HepG2 (cell line): ENCODE measurements at regions not wholly inside any gene's neighbourhood (a gene's known extent, or its start where the extent isn't known, plus 50 kb on each side); places are given as distances from the start of the nearest gene placed in this dataset.

Source experiments
- ATAC-seq: fragments of 200-7000 bp; cut with Tn5 transposase; 3 replicates; pipeline ENCODE4 v1.9.1; 2020; ENCODE audit warnings: mild to moderate bottlenecking, moderate library complexity
- BruUV-seq: library from RNA; stranded (reverse); fragments of 400-500 nt; replicated peaks from 2 replicates; lab custom pipeline; 2021; lab: Mats Ljungman, UMichigan
- CTCF ChIA-PET: fragments of 300-600 bp; formaldehyde crosslinking; extraction: SDS; loops from one replicate; lab custom pipeline; 2021; ENCODE audit warnings: low total read pairs, inconsistent platforms, low intra/inter-chr PET ratio; lab: Yijun Ruan, JAX
- POLR2A ChIA-PET: fragments of 350-600 bp; sonication (Branson Sonifier 250); formaldehyde crosslinking; loops from one replicate; lab custom pipeline; 2020; ENCODE audit warnings: antibody characterized with exemption, inconsistent platforms; lab: Yijun Ruan, JAX
- DNase-seq: peaks from one replicate; pipeline ENCODE4 v3.0.0-alpha.2; 2015; ENCODE audit warnings: low spot score
- FAIRE-seq: peaks from 3 replicates; lab custom pipeline; 2011; peaks lifted over from hg19 to GRCh38; lab: Jason Lieb, UNC
- H2AFZ ChIP-seq: one replicate; pipeline ENCODE4 v1.6.1; 2011; ENCODE audit warnings: low read length, inconsistent platforms
- H3K27ac ChIP-seq: fragments of 300-600 bp; 3 replicates; pipeline ENCODE4 v1.8.0; 2011; ENCODE audit warnings: mixed run types, mild to moderate bottlenecking, mixed read lengths, low read length, inconsistent platforms; ENCODE audit not compliant: insufficient read depth; ENCODE audit errors: extremely low read length
- H3K27me3 ChIP-seq, 2 experiments: fragments of 200-600 bp in 1 of 2; 2 replicates in 1 of 2; 3 replicates in 1 of 2; pipeline versions ENCODE4 v1.6.0 to v1.8.0; 2011; ENCODE audit warnings: low read length in 2 of 2, mild to moderate bottlenecking in 2 of 2, moderate library complexity in 2 of 2, inconsistent platforms in 1 of 2; ENCODE audit not compliant: insufficient read depth in 2 of 2, control insufficient read depth in 1 of 2
- H3K36me3 ChIP-seq, 2 experiments: fragments of 200-600 bp in 1 of 2; replicated peaks in 1 of 2; 2 replicates in 1 of 2; 3 replicates in 1 of 2; pipeline versions ENCODE4 v1.5.1 to v1.8.0; 2011; ENCODE audit warnings: low read length in 2 of 2, inconsistent platforms in 1 of 2; ENCODE audit not compliant: insufficient read depth in 2 of 2, control insufficient read depth in 1 of 2
- H3K4me1 ChIP-seq: 2 replicates; pipeline ENCODE4 v1.5.1; 2012; ENCODE audit warnings: low read length, inconsistent platforms; ENCODE audit not compliant: insufficient read depth
- H3K4me2 ChIP-seq: 2 replicates; pipeline ENCODE4 v1.6.0; 2011; ENCODE audit warnings: low read depth, low read length, inconsistent platforms
- H3K4me3 ChIP-seq, 3 experiments: fragments of 200-600 bp in 1 of 3; sonication (generic), shearing (Covaris generic) in 1 of 3; replicated peaks in 1 of 3; 2 replicates each; pipeline ENCODE4 v1.5.1; 2011 to 2016; ENCODE audit warnings: low read length in 3 of 3, inconsistent platforms in 2 of 3, low read depth in 2 of 3, mild to moderate bottlenecking in 2 of 3, control low read depth in 1 of 3, mixed read lengths in 1 of 3; ENCODE audit not compliant: insufficient read depth in 1 of 3
- H3K79me2 ChIP-seq: one replicate; pipeline ENCODE4 v1.6.1; 2011; ENCODE audit warnings: low read length, inconsistent platforms; ENCODE audit not compliant: insufficient read depth
- H3K9ac ChIP-seq: 2 replicates; pipeline ENCODE4 v1.6.0; 2011; ENCODE audit warnings: mild to moderate bottlenecking, low read depth, low read length, inconsistent platforms; ENCODE audit not compliant: insufficient read depth
- H3K9me3 ChIP-seq: 2 replicates; pipeline ENCODE4 v1.5.1; 2012; ENCODE audit warnings: mild to moderate bottlenecking, low read length
- H4K20me1 ChIP-seq: 2 replicates; pipeline ENCODE4 v1.6.0; 2011; ENCODE audit warnings: inconsistent platforms, mild to moderate bottlenecking, low read length, moderate library complexity; ENCODE audit not compliant: insufficient read depth
- ATF3 ChIP-seq: sonication (generic); formaldehyde crosslinking; IDR thresholded peaks from 2 replicates; pipeline ENCODE4 v1.4.0; 2020; ENCODE audit warnings: missing genetic modification reagents
- CREB1 ChIP-seq, 2 experiments: fragments of 450-650 bp in 1 of 2; IDR thresholded peaks; 2 replicates each; pipeline ENCODE4 v1.6.1; 2016 to 2017; ENCODE audit warnings: control low read depth in 1 of 2, mild to moderate bottlenecking in 1 of 2, missing compliant biosample characterization in 1 of 2, missing genetic modification characterization in 1 of 2
- HNRNPLL ChIP-seq: fragments of 200-400 bp; formaldehyde crosslinking; IDR thresholded peaks from 2 replicates; pipeline ENCODE4 v1.6.1; 2017; ENCODE audit warnings: mild to moderate bottlenecking, low read depth, low read length; ENCODE audit not compliant: poor library complexity, severe bottlenecking
- MTF2 ChIP-seq: sonication (generic); formaldehyde crosslinking; IDR thresholded peaks from 2 replicates; pipeline ENCODE4 v1.5.0; 2020; ENCODE audit warnings: missing genetic modification reagents, borderline replicate concordance
- ZBTB1 ChIP-seq: sonication (generic); formaldehyde crosslinking; IDR thresholded peaks from 2 replicates; pipeline ENCODE4 v1.4.0; 2020; ENCODE audit warnings: missing genetic modification reagents, borderline replicate concordance
- ZFP36 ChIP-seq: fragments of 150-350 bp; IDR thresholded peaks from 2 replicates; pipeline ENCODE4 v1.6.1; 2018; ENCODE audit warnings: borderline replicate concordance, low read length, low read depth; ENCODE audit not compliant: partially characterized antibody
- ZFP62 ChIP-seq: sonication (generic); formaldehyde crosslinking; IDR thresholded peaks from 2 replicates; pipeline ENCODE4 v1.4.0; 2020; ENCODE audit warnings: missing genetic modification reagents
- ZNF484 ChIP-seq: sonication (generic); formaldehyde crosslinking; IDR thresholded peaks from 2 replicates; pipeline ENCODE4 v1.5.1; 2020; ENCODE audit warnings: mild to moderate bottlenecking, low read depth, missing genetic modification reagents, borderline replicate concordance
- ZNF766 ChIP-seq: sonication (generic); formaldehyde crosslinking; IDR thresholded peaks from 2 replicates; pipeline ENCODE4 v1.5.0; 2020; ENCODE audit warnings: missing genetic modification reagents, borderline replicate concordance
- WGBS: methylation state at CpG from one replicate; pipeline ENCODE4 v1.1.6; 2017; ENCODE audit warnings: low lambda C conversion rate; 5-methylcytosine and 5-hydroxymethylcytosine counted together
- in situ Hi-C: cut with HindIII; loops from 2 replicates; pipeline ENCODE4 v1.10.0; 2017; ENCODE audit warnings: low pct_unique_long_range_greater_than_20kb; ENCODE audit not compliant: extremely low pct_ligation_motif_present
- intact Hi-C: fragments of 100-400 bp; cut with micrococcal nuclease; formaldehyde crosslinking; loops from one replicate; pipeline ENCODE4 v1.10.0; 2022; ENCODE audit not compliant: unreplicated experiment
- TF ChIP-seq, protein P1 (sequence below): sonication (generic); formaldehyde crosslinking; IDR thresholded peaks from 2 replicates; pipeline ENCODE4 v1.4.0; 2020; ENCODE audit warnings: missing genetic modification reagents
- TF ChIP-seq, protein P2 (sequence below): sonication (generic); formaldehyde crosslinking; IDR thresholded peaks from 2 replicates; pipeline ENCODE4 v1.8.1; 2023; ENCODE audit warnings: mild to moderate bottlenecking, missing genetic modification reagents
- TF ChIP-seq, protein P3 (sequence below): sonication (generic); formaldehyde crosslinking; IDR thresholded peaks from 2 replicates; pipeline ENCODE4 v1.8.1; 2022; ENCODE audit warnings: mild to moderate bottlenecking, missing genetic modification reagents
- TF ChIP-seq, protein P4 (sequence below), 2 experiments: fragments of 450-650 bp in 1 of 2; sonication (generic) in 1 of 2; formaldehyde crosslinking; IDR thresholded peaks; 2 replicates each; pipeline versions ENCODE4 v1.5.0 to v1.8.0; 2020 to 2022; ENCODE audit warnings: mild to moderate bottlenecking in 1 of 2, missing genetic modification reagents in 1 of 2
- TF ChIP-seq, protein P5 (sequence below): sonication (generic); formaldehyde crosslinking; IDR thresholded peaks from 2 replicates; pipeline ENCODE4 v1.8.0; 2022; ENCODE audit warnings: missing genetic modification reagents, mild to moderate bottlenecking, inconsistent platforms, borderline replicate concordance

- no peak overlapping the region for H3K4me2 ChIP-seq
- H3K36me3 ChIP-seq, result no peaks in the 10 kb centered on the region
- 61% methylated on average over 11 of the region's 11 CpGs for WGBS
- intact Hi-C loops (no loop called here), in situ Hi-C loops (no loop called here)
- BruUV-seq, result no TSS peak
- H2AFZ ChIP-seq, result no peak overlapping the region
- 0 out of 2 replicates have a peak, but pooled peaks cover 4% of the 10 kb centered on the region for H3K9me3 ChIP-seq
- FAIRE-seq (no peak), ATAC-seq (no peak), DNase-seq (no peak)
- no peak overlapping the region for H3K9ac ChIP-seq
- H3K79me2 ChIP-seq, result no peaks in the 10 kb centered on the region
- ChIA-PET POLR2A (no interaction called here), CTCF (no interaction called here)
- peaks cover 9% of the 10 kb centered on the region for H3K4me1 ChIP-seq
- H4K20me1 ChIP-seq, result no peaks in the 10 kb centered on the region
- H3K4me3 ChIP-seq, result no peak overlapping the region
- peaks cover 0 to 3% of the 10 kb centered on the region in 2 experiments; a peak in 1 of 5 replicates for H3K27me3 ChIP-seq
- H3K27ac ChIP-seq, result no peak overlapping the region
- no peak for TF ChIP-seq ZNF484
- TF ChIP-seq CREB1 (IDR thresholded peaks at IDR 0.05), result no peak
- no peak for TF ChIP-seq CREB1 (CRISPR knock-in tag; IDR thresholded peaks at IDR 0.05)
- no peak for TF ChIP-seq ATF3 (CRISPR knock-in tag)
- TF ChIP-seq, protein P1, sequence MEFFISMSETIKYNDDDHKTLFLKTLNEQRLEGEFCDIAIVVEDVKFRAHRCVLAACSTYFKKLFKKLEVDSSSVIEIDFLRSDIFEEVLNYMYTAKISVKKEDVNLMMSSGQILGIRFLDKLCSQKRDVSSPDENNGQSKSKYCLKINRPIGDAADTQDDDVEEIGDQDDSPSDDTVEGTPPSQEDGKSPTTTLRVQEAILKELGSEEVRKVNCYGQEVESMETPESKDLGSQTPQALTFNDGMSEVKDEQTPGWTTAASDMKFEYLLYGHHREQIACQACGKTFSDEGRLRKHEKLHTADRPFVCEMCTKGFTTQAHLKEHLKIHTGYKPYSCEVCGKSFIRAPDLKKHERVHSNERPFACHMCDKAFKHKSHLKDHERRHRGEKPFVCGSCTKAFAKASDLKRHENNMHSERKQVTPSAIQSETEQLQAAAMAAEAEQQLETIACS (CRISPR knock-in tag), result no peak
- TF ChIP-seq, protein P2, sequence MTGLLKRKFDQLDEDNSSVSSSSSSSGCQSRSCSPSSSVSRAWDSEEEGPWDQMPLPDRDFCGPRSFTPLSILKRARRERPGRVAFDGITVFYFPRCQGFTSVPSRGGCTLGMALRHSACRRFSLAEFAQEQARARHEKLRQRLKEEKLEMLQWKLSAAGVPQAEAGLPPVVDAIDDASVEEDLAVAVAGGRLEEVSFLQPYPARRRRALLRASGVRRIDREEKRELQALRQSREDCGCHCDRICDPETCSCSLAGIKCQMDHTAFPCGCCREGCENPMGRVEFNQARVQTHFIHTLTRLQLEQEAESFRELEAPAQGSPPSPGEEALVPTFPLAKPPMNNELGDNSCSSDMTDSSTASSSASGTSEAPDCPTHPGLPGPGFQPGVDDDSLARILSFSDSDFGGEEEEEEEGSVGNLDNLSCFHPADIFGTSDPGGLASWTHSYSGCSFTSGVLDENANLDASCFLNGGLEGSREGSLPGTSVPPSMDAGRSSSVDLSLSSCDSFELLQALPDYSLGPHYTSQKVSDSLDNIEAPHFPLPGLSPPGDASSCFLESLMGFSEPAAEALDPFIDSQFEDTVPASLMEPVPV (CRISPR knock-in tag), result no peak
- no peak for TF ChIP-seq MTF2
- no peak for TF ChIP-seq ZNF766
- no peak for TF ChIP-seq ZBTB1 (CRISPR knock-in tag)
- TF ChIP-seq, protein P3, sequence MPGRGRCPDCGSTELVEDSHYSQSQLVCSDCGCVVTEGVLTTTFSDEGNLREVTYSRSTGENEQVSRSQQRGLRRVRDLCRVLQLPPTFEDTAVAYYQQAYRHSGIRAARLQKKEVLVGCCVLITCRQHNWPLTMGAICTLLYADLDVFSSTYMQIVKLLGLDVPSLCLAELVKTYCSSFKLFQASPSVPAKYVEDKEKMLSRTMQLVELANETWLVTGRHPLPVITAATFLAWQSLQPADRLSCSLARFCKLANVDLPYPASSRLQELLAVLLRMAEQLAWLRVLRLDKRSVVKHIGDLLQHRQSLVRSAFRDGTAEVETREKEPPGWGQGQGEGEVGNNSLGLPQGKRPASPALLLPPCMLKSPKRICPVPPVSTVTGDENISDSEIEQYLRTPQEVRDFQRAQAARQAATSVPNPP (CRISPR knock-in tag), result no peak
- TF ChIP-seq, protein P4, sequence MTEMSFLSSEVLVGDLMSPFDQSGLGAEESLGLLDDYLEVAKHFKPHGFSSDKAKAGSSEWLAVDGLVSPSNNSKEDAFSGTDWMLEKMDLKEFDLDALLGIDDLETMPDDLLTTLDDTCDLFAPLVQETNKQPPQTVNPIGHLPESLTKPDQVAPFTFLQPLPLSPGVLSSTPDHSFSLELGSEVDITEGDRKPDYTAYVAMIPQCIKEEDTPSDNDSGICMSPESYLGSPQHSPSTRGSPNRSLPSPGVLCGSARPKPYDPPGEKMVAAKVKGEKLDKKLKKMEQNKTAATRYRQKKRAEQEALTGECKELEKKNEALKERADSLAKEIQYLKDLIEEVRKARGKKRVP (CRISPR knock-in tag; IDR thresholded peaks at IDR 0.05), result no peak
- no peak for TF ChIP-seq ZFP62
- TF ChIP-seq, protein P5, sequence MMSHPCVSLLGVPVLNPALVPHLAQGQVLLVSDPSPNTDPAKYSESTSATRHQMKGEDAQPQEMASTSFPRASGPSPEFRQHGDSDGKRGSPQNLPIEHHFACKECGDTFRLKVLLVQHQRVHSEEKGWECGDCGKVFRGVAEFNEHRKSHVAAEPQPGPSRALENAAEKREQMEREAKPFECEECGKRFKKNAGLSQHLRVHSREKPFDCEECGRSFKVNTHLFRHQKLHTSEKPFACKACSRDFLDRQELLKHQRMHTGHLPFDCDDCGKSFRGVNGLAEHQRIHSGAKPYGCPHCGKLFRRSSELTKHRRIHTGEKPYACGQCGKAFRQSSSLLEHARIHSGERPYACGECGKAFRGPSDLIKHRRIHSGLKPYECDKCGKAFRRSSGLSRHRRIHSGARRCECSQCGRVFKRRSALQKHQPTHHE, result no peak
- TF ChIP-seq ZFP36, result no peak
- no peak for TF ChIP-seq HNRNPLL
Measured at GRCh38 chr2:62364791-62365528, 141.0 kb downstream of the TMEM17 start.
